ENCODE measurements at regions not wholly inside any gene's neighbourhood (a gene's known extent, or its start where the extent isn't known, plus 50 kb on each side); places are given as distances from the start of the nearest gene placed in this dataset.
"Not testable (repeated sequence)": the region's sequence is repeated elsewhere in the genome, so short reads cannot be mapped to it uniquely, and the experiment has no call there.

DNA sequence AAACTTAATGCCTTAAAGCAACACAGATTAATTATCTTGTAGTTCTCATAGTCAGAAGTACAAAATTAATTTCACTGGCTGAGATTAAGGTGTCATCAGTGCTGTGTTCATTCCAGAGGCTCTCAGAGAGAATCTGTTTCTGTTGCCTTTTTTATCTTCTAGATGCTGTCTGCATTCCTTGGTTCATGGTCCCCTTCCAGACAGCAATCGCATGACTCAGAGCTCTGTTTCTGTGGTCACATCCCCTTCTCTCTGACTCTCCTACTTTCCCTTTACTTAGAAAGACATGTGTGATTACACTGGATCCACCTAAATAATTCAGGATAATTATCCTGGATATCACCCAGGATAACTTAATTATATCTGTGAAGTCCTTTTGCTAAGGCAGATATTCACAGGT lies 148.6 kb downstream of the MAIP1 start:
- DNase-seq = no peak

DNA sequence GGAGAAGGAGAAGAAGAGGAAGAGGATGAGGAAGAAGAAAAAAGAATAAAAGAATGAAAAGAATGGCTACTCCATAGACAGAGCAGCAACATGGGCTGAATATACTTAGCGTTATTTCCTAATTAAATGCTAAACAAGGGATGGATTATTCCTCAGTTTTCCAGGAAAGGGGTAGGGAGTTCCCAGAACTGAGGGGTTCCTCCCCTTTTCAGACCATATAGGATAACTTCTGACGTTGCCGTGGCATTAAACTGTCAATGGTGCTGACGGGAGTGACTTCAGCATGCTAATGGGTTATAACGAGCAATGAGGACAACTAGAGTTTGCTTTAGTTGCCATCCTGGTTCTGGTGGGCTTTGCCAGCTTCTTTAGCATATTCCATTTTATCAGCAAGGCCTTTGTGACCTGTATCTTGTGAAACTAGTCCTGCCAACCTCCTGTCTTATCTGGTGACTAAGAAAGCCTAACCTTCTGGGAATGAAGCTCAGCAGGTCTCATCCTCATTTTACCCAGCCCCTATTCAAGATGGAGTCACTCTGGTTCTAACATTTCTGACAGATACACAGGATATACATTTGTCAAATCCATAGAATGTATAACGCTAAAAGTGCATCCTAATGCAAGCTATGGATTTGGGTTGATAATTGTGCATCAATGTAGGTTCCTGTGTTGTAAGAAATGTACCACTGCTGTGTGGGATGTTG lies 152.3 kb downstream of the MAIP1 start:
- DNase-seq = no peak

DNA sequence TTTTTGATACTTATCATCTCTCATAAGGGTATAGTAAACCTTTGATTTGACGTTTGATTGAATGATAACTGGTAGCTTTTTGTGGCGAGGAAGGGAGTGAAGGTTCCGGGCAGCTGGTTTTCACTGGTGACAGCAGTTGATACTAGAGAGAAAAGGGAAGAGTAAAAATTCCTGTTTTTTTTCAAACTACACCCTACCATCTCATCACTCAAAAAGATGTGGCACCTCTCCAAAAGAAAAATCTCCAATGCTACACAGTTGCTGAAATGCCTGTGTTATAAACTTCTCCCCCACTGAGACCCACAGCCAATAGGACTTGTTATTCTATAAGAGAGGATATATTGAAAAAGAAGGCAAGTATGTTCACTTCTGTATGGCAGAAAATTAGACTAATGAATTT lies 154.0 kb downstream of the MAIP1 start:
- no peak for DNase-seq

DNA sequence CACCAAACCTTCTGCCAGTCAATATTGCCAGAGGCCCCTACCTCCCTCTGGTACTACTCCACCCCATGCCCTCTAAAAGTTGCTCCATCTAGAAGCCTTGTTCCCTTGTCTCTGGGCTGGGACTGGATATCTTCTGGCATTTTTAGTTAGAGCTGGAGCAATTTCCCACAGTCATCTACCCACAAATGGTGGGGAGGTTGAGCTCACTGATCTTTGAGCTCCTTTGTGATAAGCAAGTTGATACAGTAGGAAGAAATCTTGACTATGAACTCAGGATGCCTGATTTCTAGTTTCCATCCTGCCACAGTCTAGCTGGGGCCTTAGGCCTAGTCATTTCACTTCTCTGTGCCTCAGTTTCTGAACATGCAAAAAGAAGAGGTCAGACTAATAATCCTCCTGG lies 155.0 kb downstream of the MAIP1 start:
- DNase-seq = no peak

DNA sequence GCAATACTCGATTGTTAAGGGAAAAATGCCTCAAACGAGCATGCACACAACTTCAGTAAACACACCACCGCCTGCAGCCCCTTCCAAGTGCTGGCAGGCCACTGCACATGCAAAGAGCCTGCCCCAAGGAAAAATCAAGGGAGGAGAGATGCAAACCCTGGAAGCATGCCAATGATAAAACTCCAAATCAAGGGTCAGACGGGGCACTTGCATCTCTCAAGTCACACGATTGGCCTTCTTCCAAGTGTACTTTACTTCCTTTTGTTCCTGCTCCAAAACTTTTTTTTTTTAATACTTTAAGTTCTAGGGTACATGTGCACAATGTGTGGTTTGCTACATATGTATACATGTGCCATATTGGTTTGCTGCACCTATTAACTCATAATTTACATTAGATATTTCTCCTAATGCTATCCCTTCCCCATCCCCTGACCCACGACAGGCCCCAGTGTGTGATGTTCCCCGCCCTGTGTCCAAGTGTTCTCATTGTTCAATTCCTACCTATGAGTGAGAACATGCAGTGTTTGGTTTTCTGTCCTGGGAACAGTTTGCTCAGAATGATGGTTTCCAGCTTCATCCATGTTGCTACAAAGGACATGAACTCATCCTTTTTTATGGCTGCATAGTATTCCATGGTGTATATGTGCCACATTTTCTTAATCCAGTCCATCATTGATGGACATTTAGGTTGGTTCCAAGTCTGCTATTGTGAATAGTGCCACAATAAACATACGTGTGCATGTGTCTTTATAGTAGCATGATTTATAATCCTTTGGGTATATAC lies 157.8 kb downstream of the MAIP1 start:
- not testable (repeated sequence) for DNase-seq

DNA sequence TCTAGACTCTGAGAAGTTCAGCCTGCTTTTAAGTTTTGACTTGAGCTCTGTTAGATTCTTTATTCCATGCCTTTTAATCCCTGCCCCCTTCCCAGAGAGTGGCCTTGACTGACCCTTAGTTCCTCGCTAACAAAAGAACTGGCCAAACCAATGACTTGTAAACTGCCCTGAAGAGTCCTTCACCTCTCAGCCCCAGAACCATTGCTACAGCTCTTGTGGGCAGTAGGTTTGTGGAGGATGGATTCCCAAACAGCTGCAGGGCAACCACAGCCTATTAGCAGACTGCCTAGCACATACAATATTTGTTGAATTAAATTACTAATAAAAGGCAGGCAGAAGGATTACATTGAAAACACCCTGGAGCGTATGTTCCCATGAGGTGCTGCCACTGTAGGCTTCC lies 163.9 kb downstream of the MAIP1 start:
- no peak for DNase-seq

DNA sequence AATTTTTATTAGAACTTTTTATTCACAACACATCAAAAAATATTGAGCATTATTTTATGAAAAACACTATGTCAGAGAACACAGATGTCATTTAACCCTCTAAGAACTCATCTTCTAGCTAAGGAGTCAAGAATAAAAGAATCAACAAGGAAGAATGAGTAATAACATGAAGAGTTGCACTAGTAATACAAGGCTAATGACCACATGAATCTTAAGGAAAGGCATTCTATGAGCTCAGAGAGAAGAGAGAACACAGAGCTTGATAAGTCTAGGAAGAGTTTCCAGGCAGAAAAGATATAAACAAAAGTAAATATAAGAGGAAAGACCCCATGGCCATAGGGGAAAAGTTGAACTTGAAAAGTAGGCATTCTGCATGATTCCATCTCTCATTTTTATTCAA lies 166.5 kb downstream of the MAIP1 start:
- no peak for DNase-seq

DNA sequence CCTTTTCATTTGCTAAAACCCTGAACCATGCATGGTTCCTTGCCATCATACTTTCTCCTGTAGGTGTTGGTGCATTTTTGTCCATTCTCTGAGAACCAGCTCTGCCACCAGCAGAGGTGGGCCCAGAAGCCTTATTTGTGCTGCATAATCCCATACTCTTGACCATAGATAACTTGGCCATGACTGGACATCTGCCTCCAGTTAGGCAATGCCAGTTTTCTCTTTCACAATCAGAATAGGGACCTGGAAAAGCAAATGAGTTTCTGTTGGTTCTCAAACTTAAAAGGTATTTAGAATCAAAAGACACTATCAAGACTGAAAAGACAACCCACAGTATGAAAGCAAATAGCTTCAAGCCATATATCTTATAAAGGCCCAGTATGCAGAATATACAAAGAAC lies 167.3 kb downstream of the MAIP1 start:
- no peak for DNase-seq

DNA sequence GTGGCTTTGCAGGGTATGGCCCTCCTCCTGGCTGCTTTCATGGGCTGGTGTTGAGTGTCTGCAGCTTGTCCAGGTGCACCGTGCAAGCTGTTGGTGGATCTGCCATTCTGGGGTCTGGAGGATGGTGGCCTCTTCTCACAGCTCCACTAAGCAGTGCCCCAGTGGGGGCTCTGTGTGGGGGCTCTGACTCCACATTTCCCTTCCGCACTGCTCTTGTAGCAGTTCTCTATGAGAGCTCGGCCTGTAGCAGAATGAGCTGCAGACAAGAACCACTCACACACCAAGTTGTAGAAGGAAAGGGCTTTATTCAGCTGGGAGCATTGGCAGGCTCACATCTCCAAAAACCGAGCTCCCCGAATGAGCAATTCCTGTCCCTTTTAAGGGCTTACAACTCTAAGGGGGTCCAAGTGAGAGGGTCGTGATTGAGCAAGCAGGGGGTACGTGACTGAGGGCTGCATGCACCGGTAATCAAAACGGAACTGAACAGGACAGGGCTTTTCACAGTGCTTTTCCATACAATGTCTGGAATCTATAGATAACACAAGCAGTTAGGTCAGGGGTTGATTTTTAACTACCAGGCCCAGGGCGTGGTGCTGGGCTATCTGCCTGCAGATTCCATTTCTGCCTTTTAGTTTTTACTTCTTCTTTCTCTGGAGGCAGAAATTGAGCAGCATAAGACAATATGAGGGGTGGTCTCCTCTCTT lies 169.4 kb downstream of the MAIP1 start:
- DNase-seq = not testable (repeated sequence)

DNA sequence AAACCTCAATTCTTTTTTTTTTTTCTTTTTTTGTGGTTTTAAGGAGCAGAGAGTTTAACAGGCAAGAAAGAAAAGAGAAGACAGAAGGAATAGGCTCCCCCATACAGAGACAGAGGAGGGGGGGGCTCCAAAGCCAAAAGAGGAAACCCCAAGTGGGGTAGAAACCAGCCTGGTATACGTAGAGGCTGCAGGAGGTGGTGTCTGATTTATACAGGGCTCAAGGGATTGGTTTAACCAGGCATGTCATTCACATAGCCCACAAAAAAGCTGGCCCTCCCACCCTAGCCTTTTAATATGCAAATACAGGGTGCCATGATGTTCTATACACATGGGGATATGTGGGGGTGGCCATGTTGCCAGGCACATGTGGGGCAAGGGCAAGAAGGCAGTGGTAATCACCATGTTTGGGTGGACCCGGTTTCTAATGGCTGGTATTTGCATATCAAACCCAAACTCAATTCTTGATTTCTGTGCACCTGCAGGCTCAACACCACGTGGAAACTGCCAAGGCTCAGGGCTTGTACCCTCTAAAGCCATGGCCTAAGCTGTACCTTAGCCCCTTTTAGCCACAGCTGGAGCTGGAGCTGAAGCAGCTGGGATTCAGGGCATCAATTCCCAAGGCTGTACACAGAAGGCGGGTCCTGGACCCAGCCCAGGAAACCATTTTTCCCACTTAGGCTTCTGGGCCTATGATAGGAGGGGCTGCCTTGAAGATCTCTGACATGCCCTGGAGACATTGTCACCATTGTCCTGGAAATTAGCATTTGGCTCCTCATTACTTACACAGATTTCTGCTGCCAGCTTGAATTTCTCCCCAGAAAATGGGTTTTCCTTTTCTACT lies 170.3 kb downstream of the MAIP1 start:
- no peak for DNase-seq

DNA sequence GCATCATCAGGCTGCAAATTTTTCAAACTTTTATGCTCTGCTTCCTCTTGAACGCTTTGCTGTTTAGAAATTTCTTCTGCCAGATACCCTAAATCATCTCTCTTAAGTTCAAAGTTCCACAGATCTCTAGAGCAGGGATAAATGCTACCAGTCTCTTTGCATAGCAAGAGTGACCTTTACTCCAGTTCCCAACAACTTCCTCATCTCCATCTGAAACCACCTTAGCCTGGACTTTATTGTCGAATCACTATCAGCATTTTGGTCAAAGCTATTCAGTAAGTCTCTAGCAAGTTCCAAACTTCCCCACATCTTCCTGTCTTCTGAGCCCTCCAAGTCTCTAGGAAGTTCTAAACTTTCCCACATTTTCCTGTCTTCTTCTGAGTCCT lies 170.9 kb downstream of the MAIP1 start:
- DNase-seq = not testable (repeated sequence)

DNA sequence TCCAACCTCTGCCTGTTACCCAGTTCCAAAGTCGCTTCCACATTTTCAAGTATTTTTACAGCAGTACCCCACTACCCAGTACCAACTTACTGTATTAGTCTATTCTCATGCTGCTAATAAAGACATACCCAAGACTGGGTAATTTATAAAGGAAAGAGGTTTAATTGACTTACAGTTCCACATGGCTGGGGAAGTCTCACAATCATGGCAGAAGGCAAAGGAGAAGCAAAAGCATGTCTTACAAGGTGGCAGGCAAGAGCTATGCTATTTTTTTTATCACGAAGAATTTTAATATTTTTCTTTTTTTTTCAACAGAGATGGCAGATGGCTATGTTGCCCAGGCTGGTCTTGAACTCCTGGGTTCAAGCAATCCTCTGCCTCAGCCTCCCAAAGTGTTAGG lies 171.3 kb downstream of the MAIP1 start:
- not testable (repeated sequence) for DNase-seq

DNA sequence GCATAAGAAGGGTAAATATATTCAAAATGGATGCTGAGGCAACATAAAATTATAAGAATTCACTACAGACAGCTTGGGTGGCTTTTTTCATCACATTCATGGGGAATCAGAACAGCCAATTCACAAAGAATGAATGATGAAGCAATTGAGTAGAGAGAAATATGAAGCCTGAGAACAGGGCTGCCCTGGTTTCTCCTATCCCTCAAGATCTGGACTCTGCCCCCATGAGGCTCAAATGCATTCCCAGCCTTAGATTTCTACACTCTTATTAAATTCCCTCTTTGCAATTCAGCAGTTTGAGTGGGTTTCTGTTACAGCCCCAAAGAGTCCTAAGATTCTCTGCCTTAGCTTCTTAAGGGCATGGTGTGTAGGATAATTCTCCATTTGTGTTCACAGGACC lies 172.5 kb downstream of the MAIP1 start:
- no peak for DNase-seq

DNA sequence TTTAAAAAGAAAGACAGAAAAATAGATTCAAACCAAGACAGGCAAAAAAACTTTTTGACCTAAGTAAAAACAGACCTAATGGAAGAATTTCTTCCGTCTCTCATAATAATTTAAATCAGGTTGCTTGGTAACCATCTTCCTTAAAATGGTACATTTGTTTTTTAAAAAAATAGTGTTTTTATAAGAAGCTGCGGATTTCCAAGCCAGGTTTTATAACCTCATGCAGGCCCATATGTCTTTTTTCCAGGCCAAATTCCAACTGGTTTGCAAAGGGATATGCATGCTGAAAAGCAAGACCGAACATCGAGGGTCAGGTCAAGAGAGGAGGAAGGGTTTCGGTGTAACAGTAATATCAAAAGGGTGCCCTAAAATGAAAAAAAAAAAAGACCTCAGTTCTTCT lies 172.9 kb downstream of the MAIP1 start:
- no peak for DNase-seq

DNA sequence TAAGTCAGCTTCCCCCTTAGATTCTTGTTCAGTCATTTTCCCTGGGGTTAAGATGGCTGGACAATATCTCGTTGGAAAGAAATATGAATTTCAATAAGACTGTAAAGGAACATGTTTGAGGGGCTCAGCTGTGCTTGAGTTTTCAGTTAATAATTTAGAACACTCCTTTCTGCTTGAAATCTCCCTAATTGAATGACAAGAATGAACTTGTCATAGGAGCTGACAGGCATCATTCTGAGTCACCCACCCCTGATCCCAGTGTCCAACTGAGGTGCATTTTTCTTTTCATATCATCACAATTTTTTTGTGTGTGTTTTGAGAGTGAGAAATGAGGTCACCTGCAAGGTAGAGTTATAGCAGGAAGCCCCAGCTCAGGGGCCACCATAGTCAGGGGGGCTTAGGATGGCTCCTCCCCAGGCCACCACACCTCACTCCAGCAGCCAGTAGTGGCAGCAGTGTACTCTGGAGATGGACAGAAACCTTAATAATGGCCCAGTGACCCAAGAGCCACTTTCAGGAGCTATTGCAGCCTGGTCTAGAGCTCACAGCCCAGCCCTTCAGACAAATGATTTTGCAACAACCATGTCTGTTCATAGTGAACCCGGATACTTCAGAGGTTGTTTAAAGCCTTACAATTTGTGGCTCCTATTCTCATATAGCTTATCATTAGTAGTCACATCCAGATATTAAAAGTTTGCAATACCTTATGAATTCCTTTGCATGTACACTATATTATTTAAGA lies 174.5 kb downstream of the MAIP1 start:
- DNase-seq = no peak

DNA sequence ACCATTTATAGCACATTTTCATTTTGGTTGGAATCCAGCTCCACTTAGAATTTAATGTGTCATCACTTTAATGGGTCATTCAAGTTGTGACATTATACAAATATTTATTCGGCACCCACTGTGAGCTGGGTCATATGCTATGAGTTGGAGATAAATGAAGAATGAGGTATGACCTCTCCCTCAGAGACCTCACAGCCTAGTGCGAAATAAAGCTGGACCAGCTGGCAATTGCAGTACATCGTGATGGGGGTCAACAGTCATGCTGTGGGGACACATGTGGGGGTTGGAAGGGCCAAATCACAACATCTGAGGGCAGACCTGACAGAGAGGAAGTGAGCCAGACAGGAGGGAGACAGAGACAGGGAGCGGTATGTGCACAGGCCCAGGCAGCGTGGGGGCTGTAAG lies 175.4 kb downstream of the MAIP1 start:
- no peak for DNase-seq

DNA sequence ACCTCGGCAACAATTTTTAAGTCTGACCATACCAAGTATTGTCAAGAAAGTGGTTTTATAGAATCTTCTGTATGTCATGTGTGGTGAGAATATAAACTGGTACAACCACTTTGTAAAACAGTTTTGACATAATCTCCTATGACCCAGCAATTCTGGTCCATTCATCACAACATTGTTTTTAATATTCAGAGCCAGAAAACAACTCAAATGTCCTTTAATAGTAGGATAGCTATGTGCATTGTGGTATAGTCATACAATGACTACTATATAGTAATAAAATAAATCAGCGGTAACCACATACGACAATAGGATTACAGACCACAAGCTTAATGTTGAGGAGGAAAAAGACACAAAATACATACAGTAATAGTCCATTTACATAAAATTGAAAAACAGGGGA lies 175.2 kb upstream of the SPATS2L start:
- no peak for DNase-seq

DNA sequence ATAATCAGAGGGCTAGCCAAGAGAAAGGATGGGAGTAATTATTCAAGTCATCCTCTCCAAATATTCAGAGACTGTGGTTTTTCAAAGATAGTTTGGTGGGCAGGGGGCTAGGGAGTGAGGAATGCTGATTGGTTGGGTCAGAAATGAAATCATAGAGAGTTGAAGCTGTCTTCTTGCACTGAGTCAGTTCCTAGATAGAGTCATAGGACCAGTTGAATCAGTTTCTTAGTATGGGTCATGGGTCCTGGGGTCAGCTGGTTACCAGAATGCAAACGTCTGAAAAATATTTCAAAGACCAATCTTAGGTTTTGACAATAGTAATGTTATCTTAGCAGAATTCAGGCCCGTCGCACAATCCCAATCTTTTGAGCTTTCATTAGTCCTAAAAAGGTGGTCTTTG lies 171.4 kb upstream of the SPATS2L start:
- no peak for DNase-seq

DNA sequence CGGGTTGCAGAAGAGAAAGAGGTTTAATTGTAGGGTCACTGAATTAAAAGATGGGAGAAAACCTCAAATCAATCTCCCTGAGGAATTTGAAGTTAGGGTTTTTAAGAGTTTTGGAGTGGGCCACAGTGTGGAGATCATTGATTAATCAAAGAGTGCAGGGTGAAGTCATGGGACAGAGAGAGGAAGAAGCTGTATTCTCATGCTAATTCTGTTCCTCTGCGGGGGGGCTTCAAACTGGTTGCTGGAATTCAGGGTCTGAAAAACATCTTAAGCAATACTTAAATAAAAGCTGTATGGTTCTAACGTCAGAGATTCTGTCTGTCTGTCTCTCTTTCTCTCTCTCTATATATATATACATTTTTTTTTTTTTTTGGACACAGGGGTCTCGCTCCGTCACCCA lies 169.8 kb upstream of the SPATS2L start:
- DNase-seq = no peak

DNA sequence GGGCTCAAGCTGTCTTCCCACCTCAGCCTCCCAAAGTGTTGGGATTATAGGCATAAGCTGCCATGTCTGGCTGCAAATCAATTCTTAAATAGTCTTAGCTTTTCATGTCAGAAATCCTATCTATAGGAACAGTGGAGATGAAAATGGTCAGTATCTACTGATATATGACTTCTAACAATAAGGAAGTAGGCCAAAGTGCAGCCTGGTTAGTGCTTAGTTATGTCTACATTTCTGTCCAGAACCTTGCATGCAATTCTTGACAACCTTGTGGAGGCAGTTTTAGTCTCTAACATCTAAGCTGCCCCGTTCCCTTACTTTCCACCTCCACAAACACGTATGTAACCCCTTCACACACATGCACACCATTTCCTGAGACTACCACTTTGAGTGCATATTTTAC lies 169.2 kb upstream of the SPATS2L start:
- no peak for DNase-seq

DNA sequence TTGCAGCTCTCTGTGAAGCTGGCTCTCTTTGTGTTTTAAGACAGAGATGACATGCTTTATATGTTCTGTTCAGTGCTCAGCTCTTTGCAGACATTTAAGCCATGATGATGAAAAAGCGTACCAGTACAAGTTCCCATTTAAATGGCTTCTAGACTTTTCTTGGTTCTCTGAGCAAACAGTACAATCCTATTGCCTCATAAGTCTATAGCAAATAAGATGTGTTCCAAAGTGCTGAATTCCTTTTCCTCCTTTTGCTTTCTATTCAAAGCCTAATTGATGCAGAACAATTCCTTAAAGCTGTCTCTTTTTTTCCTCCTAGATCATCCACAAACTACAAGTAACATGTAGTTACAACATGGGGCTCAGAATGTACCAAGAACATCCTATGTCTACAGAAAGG lies 168.8 kb upstream of the SPATS2L start:
- DNase-seq = no peak

DNA sequence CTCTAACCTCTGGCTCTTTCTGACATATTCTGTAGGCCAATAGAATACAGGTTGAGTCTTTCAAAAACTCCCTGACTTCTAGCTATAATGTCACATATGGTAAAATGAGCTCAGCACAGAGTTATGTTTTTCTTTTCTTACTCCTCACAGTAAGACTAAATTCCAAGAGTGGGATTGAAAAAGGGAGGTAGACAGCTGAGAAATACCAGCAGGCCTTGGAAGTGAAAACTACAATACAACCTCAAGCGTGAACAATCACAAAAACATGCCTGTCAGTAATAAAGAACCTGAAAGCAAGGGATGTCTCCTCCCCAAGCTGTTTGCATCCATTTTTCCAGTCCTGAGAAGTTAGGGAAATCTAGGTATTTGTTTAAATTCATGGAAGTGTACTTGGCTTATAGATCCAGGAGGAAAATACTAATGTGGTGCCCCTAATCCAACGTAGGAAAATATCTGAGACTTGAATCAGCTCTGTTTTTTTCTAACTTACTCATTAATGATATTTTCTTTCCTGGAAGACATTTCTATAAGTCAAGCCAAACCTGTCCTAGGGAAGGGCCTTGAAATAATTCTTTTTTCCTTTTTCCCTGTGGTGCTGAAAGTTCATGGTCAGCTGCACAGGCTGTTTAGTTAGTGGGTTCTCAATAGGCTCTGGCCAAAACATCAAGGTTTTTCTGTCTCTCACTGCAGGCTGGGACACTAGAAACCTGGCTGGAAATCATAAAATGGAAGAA lies 167.9 kb upstream of the SPATS2L start:
- DNase-seq = no peak
